PC-3 (cell line): ENCODE measurements at regions not wholly inside any gene's neighbourhood (a gene's known extent, or its start where the extent isn't known, plus 50 kb on each side); places are given as distances from the start of the nearest gene placed in this dataset.

Experiments used
- ATAC-seq: fragments of 200-7000 bp; cut with Tn5 transposase; 2 replicates; pipeline ENCODE4 v1.9.1; 2020; ENCODE audit warnings: mild to moderate bottlenecking, moderate library complexity
- BruUV-seq: library from RNA; stranded (reverse); fragments of 400-500 nt; replicated peaks from 2 replicates; lab custom pipeline; 2021; lab: Mats Ljungman, UMichigan
- CTCF ChIA-PET: fragments of 300-600 bp; sonication (Branson Sonifier 250); formaldehyde crosslinking; loops from one replicate; lab custom pipeline; 2022; ENCODE audit warnings: antibody characterized with exemption; lab: Charles Lee
- POLR2A ChIA-PET: fragments of 300-600 bp; sonication (Branson Sonifier 250); formaldehyde crosslinking; loops from one replicate; lab custom pipeline; 2022; ENCODE audit warnings: antibody characterized with exemption; ENCODE audit not compliant: unreplicated experiment; lab: Charles Lee
- DNase-seq: peaks from one replicate; pipeline ENCODE4 v3.0.0-alpha.2; 2015
- H2AFZ ChIP-seq: fragments of 300-600 bp; sonication (generic); 2 replicates; pipeline ENCODE4 v1.6.0; 2016; ENCODE audit warnings: antibody characterized with exemption, low read length
- H3F3A ChIP-seq: fragments of 300-600 bp; sonication (generic); one replicate; pipeline ENCODE4 v1.6.0; 2017; ENCODE audit warnings: antibody characterized with exemption, low read length, control low read depth, mild to moderate bottlenecking; ENCODE audit not compliant: unreplicated experiment
- H3K27ac ChIP-seq: fragments of 300-600 bp; sonication (generic); 2 replicates; pipeline ENCODE4 v1.5.1; 2016; ENCODE audit warnings: mild to moderate bottlenecking, low read length
- H3K27me3 ChIP-seq: fragments of 300-600 bp; sonication (generic); 2 replicates; pipeline ENCODE4 v1.6.1; 2016; ENCODE audit warnings: low read length, mixed read lengths
- H3K36me3 ChIP-seq: fragments of 300-600 bp; sonication (generic); 2 replicates; pipeline ENCODE4 v1.6.1; 2016; ENCODE audit warnings: low read depth, mixed run types, low read length, mixed read lengths
- H3K4me1 ChIP-seq: fragments of 300-600 bp; sonication (generic); 2 replicates; pipeline ENCODE4 v1.5.1; 2016; ENCODE audit warnings: low read length; ENCODE audit not compliant: insufficient read depth
- H3K4me2 ChIP-seq: fragments of 300-600 bp; sonication (generic); 2 replicates; pipeline ENCODE4 v1.6.0; 2016; ENCODE audit warnings: low read length
- H3K4me3 ChIP-seq: fragments of 300-600 bp; sonication (generic); 2 replicates; pipeline ENCODE4 v1.5.1; 2016; ENCODE audit warnings: mild to moderate bottlenecking, low read length, mixed read lengths
- H3K79me2 ChIP-seq: fragments of 300-600 bp; sonication (generic); 2 replicates; pipeline ENCODE4 v1.6.1; 2017; ENCODE audit warnings: low read length, mixed read lengths
- H3K9ac ChIP-seq: fragments of 300-600 bp; sonication (generic); 2 replicates; pipeline ENCODE4 v1.6.0; 2016; ENCODE audit warnings: mild to moderate bottlenecking, low read length
- H3K9me2 ChIP-seq: fragments of 300-600 bp; sonication (generic); replicated peaks from 2 replicates; pipeline ENCODE4 v1.6.1; 2016; ENCODE audit warnings: mixed run types, low read length, mixed read lengths
- H3K9me3 ChIP-seq: fragments of 300-600 bp; sonication (generic); 2 replicates; pipeline ENCODE4 v1.6.1; 2016; ENCODE audit warnings: low read length, mixed read lengths
- H4K20me1 ChIP-seq: fragments of 300-600 bp; sonication (generic); 2 replicates; pipeline ENCODE4 v1.6.1; 2016; ENCODE audit warnings: low read length, mixed read lengths
- CTCF ChIP-seq: fragments of 300-600 bp; sonication (generic); conservative IDR thresholded peaks from 2 replicates; pipeline ENCODE4 v1.5.1; 2017; ENCODE audit warnings: antibody characterized with exemption, low read depth, mild to moderate bottlenecking, low read length
- EZH2 ChIP-seq: fragments of 300-600 bp; sonication (generic); IDR thresholded peaks from one replicate; pipeline ENCODE4 v1.6.1; 2017; ENCODE audit warnings: antibody characterized with exemption, mild to moderate bottlenecking, low read length; ENCODE audit not compliant: unreplicated experiment
- EZH2phosphoT487 ChIP-seq: fragments of 300-600 bp; sonication (generic); IDR thresholded peaks from 2 replicates; pipeline ENCODE4 v1.6.1; 2018; ENCODE audit warnings: mild to moderate bottlenecking, antibody characterized with exemption, low read length, borderline replicate concordance
- intact Hi-C: fragments of 100-400 bp; cut with micrococcal nuclease; formaldehyde crosslinking; loops from 2 replicates; pipeline ENCODE4 v1.9.0; 2023

DNA sequence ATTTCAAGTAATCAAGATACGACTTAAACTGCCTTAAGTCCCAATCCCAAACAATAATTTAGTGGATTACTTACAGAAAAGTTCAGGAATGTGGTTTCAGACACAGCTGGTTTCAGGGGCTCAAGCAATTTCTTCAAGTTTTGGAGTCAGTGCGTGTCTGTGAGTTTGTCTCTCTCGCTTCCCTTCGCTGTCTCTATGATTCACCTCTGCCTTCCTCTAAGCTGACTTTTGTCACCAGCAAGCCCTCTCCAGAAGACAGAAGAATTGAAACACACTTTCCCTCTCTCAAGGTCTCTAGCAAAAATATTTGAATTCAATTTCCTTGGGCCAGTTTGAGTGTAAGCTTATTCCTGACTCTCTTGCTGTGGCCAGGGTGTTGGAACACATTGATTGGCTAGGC is 392.4 kb downstream of the EDEM1 start:
- no peaks in the 10 kb centered on the region for H3K9me3 ChIP-seq
- DNase-seq = no peak
- ChIA-PET POLR2A (no interaction called here), CTCF (no interaction called here)
- no peak overlapping the region for H3K4me3 ChIP-seq
- BruUV-seq = no TSS peak
- H3K4me2 ChIP-seq = no peak overlapping the region
- H3K9me2 ChIP-seq = no peaks in the 10 kb centered on the region
- H3K4me1 ChIP-seq = peaks cover 6% of the 10 kb centered on the region; the same call in 1 of the 2 replicates
- intact Hi-C loops = no loop called here
- ATAC-seq = no peak
- no peak for TF ChIP-seq EZH2
- TF ChIP-seq CTCF = no peak
- H3K79me2 ChIP-seq = no peaks in the 10 kb centered on the region
- no peak overlapping the region for H3K9ac ChIP-seq
- no peaks in the 10 kb centered on the region; the same call in 1 of the 2 replicates for H3K27me3 ChIP-seq
- no peaks in the 10 kb centered on the region for H3F3A ChIP-seq
- H3K36me3 ChIP-seq = no peaks in the 10 kb centered on the region
- no peaks in the 10 kb centered on the region for H4K20me1 ChIP-seq
- no peak overlapping the region for H3K27ac ChIP-seq
- H2AFZ ChIP-seq = no peak overlapping the region

GRCh38 chr3:5580826-5581225 is 393.3 kb downstream of the EDEM1 start:
- H3K4me3 ChIP-seq = no peak overlapping the region
- no peaks in the 10 kb centered on the region; the same call in 1 of the 2 replicates for H3K27me3 ChIP-seq
- CTCF ChIA-PET = no interaction called here

DNA sequence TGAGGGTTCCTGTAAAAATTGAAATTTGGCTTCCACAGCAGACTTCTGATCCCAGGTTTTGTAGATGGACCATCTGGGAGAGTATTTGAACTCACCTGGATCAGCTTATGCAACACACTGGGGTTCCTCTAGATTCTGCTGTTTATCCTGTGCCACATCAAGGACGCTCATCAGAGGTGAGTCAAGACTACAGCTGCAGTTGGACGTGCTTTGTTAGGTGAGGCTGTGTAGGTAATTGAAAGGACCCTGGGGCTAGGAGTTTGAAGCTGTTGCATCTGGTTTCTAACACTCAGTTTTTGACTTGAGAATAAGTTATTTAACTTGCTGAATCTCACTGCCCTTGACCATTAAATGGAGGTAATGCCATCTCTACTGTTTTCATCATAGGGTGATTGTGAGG is 394.2 kb downstream of the EDEM1 start:
- DNase-seq (peak; percentile 26), ATAC-seq (no peak)
- ChIA-PET POLR2A (no interaction called here), CTCF (no interaction called here)
- no peak overlapping the region for H2AFZ ChIP-seq
- no peaks in the 10 kb centered on the region for H4K20me1 ChIP-seq
- H3K9ac ChIP-seq = no peak overlapping the region
- no peaks in the 10 kb centered on the region for H3F3A ChIP-seq
- H3K36me3 ChIP-seq = no peaks in the 10 kb centered on the region
- intact Hi-C loops = no loop called here
- TF ChIP-seq CTCF (no peak), EZH2phosphoT487 (no peak), EZH2 (no peak)
- H3K4me2 ChIP-seq = no peak overlapping the region
- H3K4me1 ChIP-seq = peaks cover 6% of the 10 kb centered on the region; the same call in 1 of the 2 replicates
- no peak overlapping the region for H3K27ac ChIP-seq
- no peaks in the 10 kb centered on the region for H3K79me2 ChIP-seq
- no peaks in the 10 kb centered on the region; the same call in 1 of the 2 replicates for H3K27me3 ChIP-seq
- no peak overlapping the region for H3K4me3 ChIP-seq
- no peaks in the 10 kb centered on the region for H3K9me2 ChIP-seq
- H3K9me3 ChIP-seq = no peaks in the 10 kb centered on the region
- BruUV-seq = no TSS peak

More at GRCh38 chr3:5580826-5581225, 393.3 kb downstream of the EDEM1 start:
- intact Hi-C loops = no loop called here
- BruUV-seq = no TSS peak
- ATAC-seq (no peak), DNase-seq (no peak)
- H3K27ac ChIP-seq = no peak overlapping the region
- no peaks in the 10 kb centered on the region for H3F3A ChIP-seq
- no peak overlapping the region for H2AFZ ChIP-seq
- H3K9me2 ChIP-seq = no peaks in the 10 kb centered on the region
- no peaks in the 10 kb centered on the region for H3K36me3 ChIP-seq
- no peak overlapping the region for H3K4me2 ChIP-seq
- TF ChIP-seq EZH2 (no peak), EZH2phosphoT487 (no peak), CTCF (no peak)
- H3K79me2 ChIP-seq = no peaks in the 10 kb centered on the region
- H3K4me1 ChIP-seq = peaks cover 6% of the 10 kb centered on the region; the same call in 1 of the 2 replicates
- H3K9ac ChIP-seq = no peak overlapping the region
- no peaks in the 10 kb centered on the region for H4K20me1 ChIP-seq
- H3K9me3 ChIP-seq = no peaks in the 10 kb centered on the region
- POLR2A ChIA-PET = no interaction called here
